Endothelial cell of umbilical vein (primary cell): ENCODE measurements at regions not wholly inside any gene's neighbourhood (a gene's known extent, or its start where the extent isn't known, plus 50 kb on each side); places are given as distances from the start of the nearest gene placed in this dataset.

ENCODE experiments used
- BruUV-seq: library from RNA; stranded (reverse); fragments of 400-500 nt; replicated peaks from 2 replicates; lab custom pipeline; 2021; lab: Mats Ljungman, UMichigan
- CTCF ChIA-PET: fragments of 300-600, 350-600 bp; sonication (Branson Sonifier 250); formaldehyde crosslinking; loops from one replicate; lab custom pipeline; 2021; ENCODE audit warnings: antibody characterized with exemption, inconsistent platforms; lab: Charles Lee
- POLR2A ChIA-PET: fragments of 300-600, 350-600 bp; sonication (Branson Sonifier 250); formaldehyde crosslinking; loops from one replicate; lab custom pipeline; 2021; ENCODE audit warnings: antibody characterized with exemption, inconsistent platforms; lab: Charles Lee
- DNase-seq: peaks from one replicate; pipeline ENCODE4 v3.0.0-alpha.2; 2011; ENCODE audit warnings: low read depth, low spot score
- FAIRE-seq: peaks from 2 replicates; lab custom pipeline; 2011; peaks lifted over from hg19 to GRCh38; lab: Jason Lieb, UNC
- H2AFZ ChIP-seq: 2 replicates; pipeline ENCODE4 v1.6.0; 2012; ENCODE audit warnings: low read depth, low read length, control low read depth, inconsistent platforms
- H3K27ac ChIP-seq: 2 replicates; pipeline ENCODE4 v1.5.1; 2011; ENCODE audit warnings: low read depth, mild to moderate bottlenecking, control low read depth, low read length, moderate library complexity; ENCODE audit not compliant: insufficient read depth
- H3K27me3 ChIP-seq, 2 experiments: 2 replicates each; pipeline versions ENCODE4 v1.6.0 to v1.6.1; 2011; ENCODE audit warnings: low read length in 2 of 2, mixed read lengths in 1 of 2; ENCODE audit not compliant: control insufficient read depth in 2 of 2, insufficient read depth in 2 of 2
- H3K36me3 ChIP-seq, 2 experiments: 2 replicates in 1 of 2; 3 replicates in 1 of 2; pipeline ENCODE4 v1.5.1; 2011; ENCODE audit warnings: low read length in 2 of 2, mild to moderate bottlenecking in 1 of 2, moderate library complexity in 1 of 2; ENCODE audit not compliant: control insufficient read depth in 2 of 2, insufficient read depth in 2 of 2; ENCODE audit errors: extremely low read depth in 1 of 2
- H3K4me1 ChIP-seq: 3 replicates; pipeline ENCODE4 v1.5.1; 2011; ENCODE audit warnings: mild to moderate bottlenecking, low read length; ENCODE audit not compliant: control insufficient read depth, insufficient read depth; ENCODE audit errors: extremely low read depth
- H3K4me2 ChIP-seq: 2 replicates; pipeline ENCODE4 v1.6.1; 2011; ENCODE audit warnings: low read length, control low read depth, mixed read lengths; ENCODE audit not compliant: insufficient read depth
- H3K4me3 ChIP-seq, 3 experiments: fragments of 200-600 bp in 1 of 3; sonication (generic), shearing (Covaris generic) in 1 of 3; replicated peaks in 1 of 3; 2 replicates each; pipeline ENCODE4 v1.5.1; 2011 to 2016; ENCODE audit warnings: control low read depth in 3 of 3, low read length in 3 of 3, mild to moderate bottlenecking in 2 of 3, inconsistent platforms in 1 of 3, low read depth in 1 of 3, moderate library complexity in 1 of 3; ENCODE audit not compliant: insufficient read depth in 1 of 3
- H3K79me2 ChIP-seq: 2 replicates; pipeline ENCODE4 v1.6.0; 2012; ENCODE audit warnings: low read length, inconsistent platforms; ENCODE audit not compliant: control insufficient read depth, insufficient read depth
- H3K9ac ChIP-seq: replicated peaks from 2 replicates; pipeline ENCODE3; 2011; ENCODE audit warnings: low read length, control low read depth; ENCODE audit not compliant: insufficient read depth; ENCODE audit errors: extremely low read depth
- H3K9me1 ChIP-seq: replicated peaks from 3 replicates; pipeline ENCODE4 v1.6.0; 2011; ENCODE audit warnings: mild to moderate bottlenecking, low read length; ENCODE audit not compliant: control insufficient read depth, insufficient read depth; ENCODE audit errors: extremely low read depth
- H3K9me3 ChIP-seq: replicated peaks from 2 replicates; pipeline ENCODE4 v1.5.1; 2012; ENCODE audit warnings: low read length, inconsistent platforms; ENCODE audit not compliant: control insufficient read depth, insufficient read depth
- H4K20me1 ChIP-seq: replicated peaks from 2 replicates; pipeline ENCODE3; 2011; ENCODE audit warnings: mild to moderate bottlenecking, low read length; ENCODE audit not compliant: control insufficient read depth, insufficient read depth; ENCODE audit errors: extremely low read depth
- CTCF ChIP-seq, 2 donors: IDR thresholded peaks; 1 replicate in 1 of 2; 2 replicates in 1 of 2; pipeline ENCODE4 v1.5.1; 2011; ENCODE audit warnings: low read length in 2 of 2, mild to moderate bottlenecking in 2 of 2, moderate library complexity in 2 of 2, control low read depth in 1 of 2, inconsistent platforms in 1 of 2, low read depth in 1 of 2; ENCODE audit not compliant: insufficient read depth in 1 of 2; ENCODE audit errors: extremely low read depth in 1 of 2
- EZH2 ChIP-seq: IDR thresholded peaks from 2 replicates; pipeline ENCODE4 v1.6.1; 2012; ENCODE audit warnings: borderline replicate concordance, low read depth, mild to moderate bottlenecking, moderate library complexity, low read length, inconsistent platforms; ENCODE audit not compliant: severe bottlenecking
- FOS ChIP-seq: IDR thresholded peaks from 2 replicates; pipeline ENCODE4 v1.6.1; 2011; ENCODE audit warnings: mild to moderate bottlenecking, low read length, moderate library complexity, borderline replicate concordance; ENCODE audit not compliant: insufficient read depth
- GATA2 ChIP-seq: IDR thresholded peaks from 2 replicates; pipeline ENCODE4 v1.7.0; 2011; ENCODE audit warnings: low read depth, mild to moderate bottlenecking, moderate library complexity, mixed read lengths, low read length; ENCODE audit not compliant: insufficient read length, insufficient read depth
- JUN ChIP-seq: IDR thresholded peaks from 2 replicates; pipeline ENCODE4 v1.6.1; 2011; ENCODE audit warnings: borderline replicate concordance, low read depth; ENCODE audit not compliant: insufficient read length, insufficient read depth
- MAX ChIP-seq: IDR thresholded peaks from 2 replicates; pipeline ENCODE4 v1.6.1; 2011; ENCODE audit not compliant: insufficient read depth, insufficient read length
- MYC ChIP-seq: IDR thresholded peaks from one replicate; pipeline ENCODE4 v1.6.1; 2011; ENCODE audit warnings: mild to moderate bottlenecking, low read depth, low read length
- POLR2A ChIP-seq: IDR thresholded peaks from 2 replicates; pipeline ENCODE4 v1.6.1; 2012; ENCODE audit warnings: low read depth, mild to moderate bottlenecking, control low read depth, low read length
- POLR2AphosphoS5 ChIP-seq: IDR thresholded peaks from 2 replicates; pipeline ENCODE4 v1.6.1; 2012; ENCODE audit warnings: low read depth, mild to moderate bottlenecking, control low read depth, low read length, moderate library complexity; ENCODE audit not compliant: insufficient read depth
- dilution Hi-C: fragments of 300-500 bp; cut with MboI; formaldehyde crosslinking; loops from one replicate; pipeline ENCODE4 v1.15.0; 2019; ENCODE audit warnings: low sequenced_read_pairs; ENCODE audit not compliant: extremely low pct_ligation_motif_present
- intact Hi-C: fragments of 100-400 bp; cut with micrococcal nuclease; formaldehyde crosslinking; loops from one replicate; pipeline ENCODE4 v1.10.0; 2022

- DNase-seq: no peak
- intact Hi-C loops (no loop called here), dilution Hi-C loops (no loop called here)
- BruUV-seq: no TSS peak
- Histone ChIP-seq H3K4me1 (no peaks in the 10 kb centered on the region), H3K9ac (no peak overlapping the region), H4K20me1 (no peaks in the 10 kb centered on the region), H3K4me2 (no peak overlapping the region), H3K9me3 (no peaks in the 10 kb centered on the region), H3K36me3 (no peaks in the 10 kb centered on the region), H3K27me3 (no peaks in the 10 kb centered on the region), H2AFZ (no peak overlapping the region), H3K9me1 (no peaks in the 10 kb centered on the region), H3K79me2 (no peaks in the 10 kb centered on the region), H3K4me3 (no peak overlapping the region), H3K27ac (no peak overlapping the region)
- FAIRE-seq: no peak
- ChIA-PET POLR2A (no interaction called here), CTCF (no interaction called here)
- TF ChIP-seq GATA2 (no peak), CTCF (IDR thresholded peaks at IDR 0.05; ENCODE audit: extremely low read depth in 1 of 2, insufficient read depth in 1 of 2, low read depth in 1 of 2, low read length in 2 of 2) (no peak), JUN (no peak), MAX (no peak), EZH2 (no peak), POLR2AphosphoS5 (no peak), POLR2A (no peak), FOS (no peak), MYC (no peak)
Measured at GRCh38 chr4:188423039-188423438, 283.8 kb downstream of the TRIML1 start.
